OCI-LY1 (cell line): ENCODE measurements at regions not wholly inside any gene's neighbourhood (a gene's known extent, or its start where the extent isn't known, plus 50 kb on each side); places are given as distances from the start of the nearest gene placed in this dataset.

Source experiments
- H2AFZ ChIP-seq: fragments of 200-600 bp; sonication (generic), shearing (Covaris generic); 2 replicates; pipeline ENCODE4 v1.6.0; 2014; ENCODE audit warnings: antibody characterized with exemption, mild to moderate bottlenecking, low read length
- H3F3A ChIP-seq: fragments of 200-600 bp; sonication (generic), shearing (Covaris generic); 2 replicates; pipeline ENCODE4 v1.6.0; 2014; ENCODE audit warnings: mild to moderate bottlenecking, antibody characterized with exemption, low read length, moderate library complexity; ENCODE audit not compliant: insufficient read depth
- H3K27ac ChIP-seq: fragments of 200-600 bp; sonication (generic); 2 replicates; pipeline ENCODE4 v1.5.1; 2014; ENCODE audit warnings: low read length, mixed run types, mild to moderate bottlenecking, low read depth; ENCODE audit not compliant: poor library complexity, severe bottlenecking
- H3K27me3 ChIP-seq: fragments of 200-600 bp; sonication (generic); 2 replicates; pipeline ENCODE4 v1.6.0; 2014; ENCODE audit warnings: antibody characterized with exemption, mild to moderate bottlenecking, low read length, moderate library complexity; ENCODE audit not compliant: insufficient read depth
- H3K36me3 ChIP-seq: fragments of 200-600 bp; sonication (generic); 2 replicates; pipeline ENCODE4 v1.6.1; 2014; ENCODE audit warnings: mild to moderate bottlenecking, antibody characterized with exemption, low read length, moderate library complexity, mixed read lengths; ENCODE audit not compliant: insufficient read depth
- H3K4me1 ChIP-seq: fragments of 200-600 bp; sonication (generic); 2 replicates; pipeline ENCODE4 v1.5.1; 2014; ENCODE audit warnings: mild to moderate bottlenecking, low read length, moderate library complexity; ENCODE audit not compliant: insufficient read depth, severe bottlenecking
- H3K4me2 ChIP-seq: fragments of 200-600 bp; sonication (generic), shearing (Covaris generic); 2 replicates; pipeline ENCODE4 v1.6.1; 2014; ENCODE audit warnings: low read length
- H3K4me3 ChIP-seq: fragments of 200-600 bp; sonication (generic); 2 replicates; pipeline ENCODE4 v1.5.1; 2014; ENCODE audit warnings: low read length, low read depth, mild to moderate bottlenecking, mixed read lengths; ENCODE audit not compliant: poor library complexity, severe bottlenecking
- H3K79me2 ChIP-seq: fragments of 200-600 bp; shearing (Covaris generic); 2 replicates; pipeline ENCODE4 v1.6.1; 2016; ENCODE audit warnings: mixed run types, low read length, mixed read lengths; ENCODE audit not compliant: insufficient read depth
- H3K9ac ChIP-seq: fragments of 200-600 bp; sonication (generic), shearing (Covaris generic); 2 replicates; pipeline ENCODE4 v1.6.1; 2014; ENCODE audit warnings: mild to moderate bottlenecking, low read length, mixed read lengths
- H3K9me2 ChIP-seq: fragments of 200-600 bp; sonication (generic), shearing (Covaris generic); 2 replicates; pipeline ENCODE4 v1.6.1; 2014; ENCODE audit warnings: low read depth, mild to moderate bottlenecking, low read length, mixed read lengths
- H3K9me3 ChIP-seq: fragments of 200-600 bp; shearing (Covaris generic); 2 replicates; pipeline ENCODE4 v1.6.1; 2014; ENCODE audit warnings: low read length, mixed read lengths
- H4K20me1 ChIP-seq: fragments of 200-600 bp; sonication (generic), shearing (Covaris generic); 2 replicates; pipeline ENCODE4 v1.6.0; 2016; ENCODE audit warnings: mild to moderate bottlenecking, low read length; ENCODE audit not compliant: insufficient read depth
- CTCF ChIP-seq: fragments of 200-600 bp; sonication (generic), shearing (Covaris generic); IDR thresholded peaks from 2 replicates; pipeline ENCODE4 v1.5.1; 2017; ENCODE audit warnings: mild to moderate bottlenecking, antibody characterized with exemption, low read length, moderate library complexity, mixed read lengths
- EZH2 ChIP-seq: fragments of 200-600 bp; sonication (generic), shearing (Covaris generic); IDR thresholded peaks from 2 replicates; pipeline ENCODE4 v1.8.0; 2017; ENCODE audit warnings: borderline replicate concordance, mixed run types, mild to moderate bottlenecking, antibody characterized with exemption, low read length, moderate library complexity, mixed read lengths

GRCh38 chr10:56728349-56728748 is 367.3 kb upstream of the ZWINT start:
- Histone ChIP-seq H3K9me3 (no peaks in the 10 kb centered on the region), H3K27ac (no peak overlapping the region), H3K9me2 (no peaks in the 10 kb centered on the region), H3F3A (no peaks in the 10 kb centered on the region), H3K4me1 (no peaks in the 10 kb centered on the region), H2AFZ (no peak overlapping the region), H3K36me3 (no peaks in the 10 kb centered on the region), H3K9ac (no peak overlapping the region), H4K20me1 (no peaks in the 10 kb centered on the region), H3K79me2 (no peaks in the 10 kb centered on the region), H3K4me3 (no peak overlapping the region), H3K4me2 (no peak overlapping the region), H3K27me3 (no peaks in the 10 kb centered on the region)
- no peak for TF ChIP-seq EZH2
- TF ChIP-seq CTCF: no peak

GRCh38 chr10:56722912-56723311 is 361.9 kb upstream of the ZWINT start:
- no peak overlapping the region for H3K4me3 ChIP-seq
- no peak overlapping the region for H3K9ac ChIP-seq
- TF ChIP-seq EZH2: no peak
- no peak for TF ChIP-seq CTCF
- no peaks in the 10 kb centered on the region for H4K20me1 ChIP-seq
- H3K27me3 ChIP-seq: no peaks in the 10 kb centered on the region
- H3F3A ChIP-seq: no peaks in the 10 kb centered on the region
- H3K36me3 ChIP-seq: no peaks in the 10 kb centered on the region
- no peaks in the 10 kb centered on the region for H3K79me2 ChIP-seq
- no peaks in the 10 kb centered on the region for H3K9me3 ChIP-seq
- peaks cover 15% of the 10 kb centered on the region for H3K4me1 ChIP-seq
- H3K4me2 ChIP-seq: no peak overlapping the region
- H3K9me2 ChIP-seq: no peaks in the 10 kb centered on the region
- no peak overlapping the region for H2AFZ ChIP-seq
- H3K27ac ChIP-seq: no peak overlapping the region

- no peak overlapping the region for H3K27ac ChIP-seq
- no peak overlapping the region for H3K9ac ChIP-seq
- H3K4me2 ChIP-seq: no peak overlapping the region
- no peaks in the 10 kb centered on the region for H3K9me3 ChIP-seq
- H2AFZ ChIP-seq: peak overlapping the region; percentile 87
- no peaks in the 10 kb centered on the region for H3K27me3 ChIP-seq
- no peak for TF ChIP-seq CTCF
- TF ChIP-seq EZH2: no peak
- H3F3A ChIP-seq: no peaks in the 10 kb centered on the region
- no peaks in the 10 kb centered on the region for H4K20me1 ChIP-seq
- no peak overlapping the region for H3K4me3 ChIP-seq
- no peaks in the 10 kb centered on the region for H3K9me2 ChIP-seq
- no peaks in the 10 kb centered on the region for H3K79me2 ChIP-seq
- no peaks in the 10 kb centered on the region for H3K36me3 ChIP-seq
- H3K4me1 ChIP-seq: peaks cover under 1% of the 10 kb centered on the region
Measured at GRCh38 chr10:56715262-56715661, 354.2 kb upstream of the ZWINT start.
